ENCODE measurements at regions not wholly inside any gene's neighbourhood (a gene's known extent, or its start where the extent isn't known, plus 50 kb on each side); places are given as distances from the start of the nearest gene placed in this dataset.
"Not testable (repeated sequence)": the region's sequence is repeated elsewhere in the genome, so short reads cannot be mapped to it uniquely, and the experiment has no call there.

DNA sequence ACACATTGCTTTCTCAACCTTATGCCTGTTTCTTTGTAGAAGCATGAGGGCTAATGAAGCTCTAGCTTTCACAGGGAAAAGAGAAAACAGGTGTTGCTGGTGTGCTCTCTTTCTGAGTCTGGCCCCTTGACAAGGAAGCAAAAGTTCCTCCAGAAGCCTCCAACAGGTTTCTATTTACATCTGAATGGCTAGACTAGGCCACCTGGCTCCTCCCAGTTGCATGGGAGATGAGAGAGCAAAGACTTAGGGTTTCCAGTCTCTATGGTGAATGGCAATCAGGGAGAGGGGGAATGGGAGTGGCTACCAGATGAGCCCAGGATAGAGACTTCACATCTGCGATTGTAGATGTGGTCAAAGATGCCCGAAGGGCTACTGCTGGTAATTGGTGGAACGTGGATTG lies 138.1 kb upstream of the PLXNC1 start:
- H3K27me3 ChIP-seq = no peaks in the 10 kb centered on the region
- intact Hi-C loops (cut with DNase I) = no loop called here
- no peaks in the 10 kb centered on the region for H3K4me1 ChIP-seq
- DNase-seq (no peak), FAIRE-seq (no peak), ATAC-seq (no peak)
- H3K9me3 ChIP-seq = no peaks in the 10 kb centered on the region
- no peaks in the 10 kb centered on the region for H3K36me3 ChIP-seq
- no peak overlapping the region for H3K4me3 ChIP-seq
- WGBS, 2 donors = 71 to 89% methylated on average over 3 of the region's 3 CpGs
- TF ChIP-seq, protein P1, sequence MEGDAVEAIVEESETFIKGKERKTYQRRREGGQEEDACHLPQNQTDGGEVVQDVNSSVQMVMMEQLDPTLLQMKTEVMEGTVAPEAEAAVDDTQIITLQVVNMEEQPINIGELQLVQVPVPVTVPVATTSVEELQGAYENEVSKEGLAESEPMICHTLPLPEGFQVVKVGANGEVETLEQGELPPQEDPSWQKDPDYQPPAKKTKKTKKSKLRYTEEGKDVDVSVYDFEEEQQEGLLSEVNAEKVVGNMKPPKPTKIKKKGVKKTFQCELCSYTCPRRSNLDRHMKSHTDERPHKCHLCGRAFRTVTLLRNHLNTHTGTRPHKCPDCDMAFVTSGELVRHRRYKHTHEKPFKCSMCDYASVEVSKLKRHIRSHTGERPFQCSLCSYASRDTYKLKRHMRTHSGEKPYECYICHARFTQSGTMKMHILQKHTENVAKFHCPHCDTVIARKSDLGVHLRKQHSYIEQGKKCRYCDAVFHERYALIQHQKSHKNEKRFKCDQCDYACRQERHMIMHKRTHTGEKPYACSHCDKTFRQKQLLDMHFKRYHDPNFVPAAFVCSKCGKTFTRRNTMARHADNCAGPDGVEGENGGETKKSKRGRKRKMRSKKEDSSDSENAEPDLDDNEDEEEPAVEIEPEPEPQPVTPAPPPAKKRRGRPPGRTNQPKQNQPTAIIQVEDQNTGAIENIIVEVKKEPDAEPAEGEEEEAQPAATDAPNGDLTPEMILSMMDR (IDR thresholded peaks at IDR 0.05) = no peak
- no peak overlapping the region for H3K27ac ChIP-seq

DNA sequence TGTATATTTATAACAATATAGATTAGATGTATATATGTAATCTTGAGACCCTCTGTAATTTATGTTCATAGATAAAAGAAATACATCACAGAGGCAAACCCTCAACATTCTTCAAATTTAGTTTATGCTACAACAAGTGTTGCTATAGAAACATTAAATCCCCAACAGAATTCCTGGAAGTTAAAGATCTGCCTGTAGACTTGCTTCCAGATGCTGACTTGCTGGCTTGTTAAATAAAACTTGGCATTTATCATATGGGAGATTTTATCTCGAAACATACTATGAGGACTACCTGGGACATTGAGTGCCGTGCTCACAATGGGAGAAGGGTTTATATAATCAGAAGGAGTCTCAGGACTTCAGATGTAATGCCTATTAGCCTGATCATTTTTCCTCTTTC lies 136.3 kb upstream of the PLXNC1 start:
- intact Hi-C loops (cut with DNase I) = no loop called here
- FAIRE-seq (no peak), ATAC-seq (no peak), DNase-seq (no peak)
- Histone ChIP-seq H3K36me3 (no peaks in the 10 kb centered on the region), H3K4me3 (no peak overlapping the region), H3K27me3 (no peaks in the 10 kb centered on the region), H3K4me1 (no peaks in the 10 kb centered on the region), H3K9me3 (no peaks in the 10 kb centered on the region), H3K27ac (no peak overlapping the region)
- WGBS, 2 donors = 75 to 85% methylated on average over 2 of the region's 2 CpGs
- TF ChIP-seq, protein P1 (IDR thresholded peaks at IDR 0.05) = no peak

DNA sequence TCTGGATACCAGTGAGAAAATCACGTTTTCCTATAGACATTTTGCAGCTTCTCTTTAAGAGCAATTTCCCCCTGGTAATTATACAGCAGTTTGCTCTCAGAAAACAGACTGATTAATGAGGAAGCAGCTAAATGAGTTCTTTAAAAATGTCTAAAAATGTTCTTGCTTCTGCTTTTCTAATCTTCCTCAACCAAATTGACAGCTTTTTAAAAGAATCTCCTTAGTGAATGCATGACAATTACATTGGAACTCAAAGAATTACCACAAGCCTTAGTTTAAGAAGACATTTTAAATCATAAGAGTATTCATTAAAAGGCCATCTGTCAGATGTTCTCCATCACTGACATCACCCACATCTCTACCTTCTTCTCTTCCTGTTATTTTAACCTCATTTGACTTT lies 135.8 kb upstream of the PLXNC1 start:
- 29 to 38% methylated on average over 1 of the region's 1 CpG for WGBS, 2 donors
- intact Hi-C loops (cut with DNase I) = no loop called here
- FAIRE-seq = no peak
- no peak for ATAC-seq
- TF ChIP-seq, protein P1 (IDR thresholded peaks at IDR 0.05) = no peak
- Histone ChIP-seq H3K27me3 (no peaks in the 10 kb centered on the region), H3K4me1 (no peaks in the 10 kb centered on the region), H3K36me3 (no peaks in the 10 kb centered on the region), H3K4me3 (no peak overlapping the region), H3K9me3 (no peaks in the 10 kb centered on the region), H3K27ac (no peak overlapping the region)
- DNase-seq = no peak

DNA sequence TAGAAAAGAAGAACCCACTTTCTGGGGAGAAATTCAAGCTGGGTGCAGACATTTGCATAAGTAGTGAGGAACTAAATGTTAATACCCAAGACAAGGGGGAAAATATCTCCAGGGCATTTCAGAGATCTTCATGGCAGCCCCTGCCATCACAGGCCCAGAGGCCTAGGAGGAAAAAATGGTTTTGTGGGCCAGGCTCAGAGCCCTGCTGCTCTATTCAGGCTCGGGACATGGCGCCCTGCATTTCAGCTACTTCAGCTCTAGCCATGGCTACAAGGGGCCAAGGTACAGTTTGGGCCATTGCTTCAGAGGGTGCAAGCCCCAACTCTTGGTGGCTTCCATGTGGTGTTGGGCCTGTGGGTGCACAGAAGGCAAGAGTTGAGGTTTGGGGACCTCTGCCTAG lies 131.1 kb upstream of the PLXNC1 start:
- DNase-seq; H3K27ac ChIP-seq; FAIRE-seq; H3K27me3 ChIP-seq; intact Hi-C loops (cut with DNase I); H3K36me3 ChIP-seq; H3K9me3 ChIP-seq; ATAC-seq; H3K4me3 ChIP-seq; H3K4me1 ChIP-seq: not testable (repeated sequence)
- WGBS, 2 donors = 88 to 92% methylated on average over 2 of the region's 2 CpGs

DNA sequence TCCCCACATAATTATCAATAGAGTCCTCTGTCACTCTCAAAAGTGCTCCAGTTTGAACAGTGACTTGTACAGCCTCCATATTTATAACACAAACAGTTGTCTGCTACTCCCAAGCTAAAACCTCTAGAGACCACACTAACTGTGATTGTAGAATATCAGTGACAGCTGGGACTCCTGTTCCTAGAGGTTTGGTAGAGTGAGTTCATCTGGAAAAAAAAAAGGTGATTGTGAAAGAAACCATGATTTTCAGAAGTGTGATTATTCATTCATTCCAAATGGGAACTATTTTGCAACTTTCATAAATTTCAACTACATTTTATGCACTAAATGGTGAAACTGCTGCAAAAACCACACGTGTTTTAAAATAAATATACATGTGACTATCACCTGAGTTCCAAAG lies 128.0 kb upstream of the PLXNC1 start:
- intact Hi-C loops (cut with DNase I) = no loop called here
- DNase-seq (no peak), FAIRE-seq (no peak), ATAC-seq (no peak)
- Histone ChIP-seq H3K36me3 (no peaks in the 10 kb centered on the region), H3K9me3 (no peaks in the 10 kb centered on the region), H3K4me1 (no peaks in the 10 kb centered on the region), H3K4me3 (no peak overlapping the region), H3K27me3 (no peaks in the 10 kb centered on the region), H3K27ac (no peak overlapping the region)
- TF ChIP-seq, protein P1 (IDR thresholded peaks at IDR 0.05) = no peak
- WGBS, 2 donors = 29 to 50% methylated on average over 1 of the region's 1 CpG

DNA sequence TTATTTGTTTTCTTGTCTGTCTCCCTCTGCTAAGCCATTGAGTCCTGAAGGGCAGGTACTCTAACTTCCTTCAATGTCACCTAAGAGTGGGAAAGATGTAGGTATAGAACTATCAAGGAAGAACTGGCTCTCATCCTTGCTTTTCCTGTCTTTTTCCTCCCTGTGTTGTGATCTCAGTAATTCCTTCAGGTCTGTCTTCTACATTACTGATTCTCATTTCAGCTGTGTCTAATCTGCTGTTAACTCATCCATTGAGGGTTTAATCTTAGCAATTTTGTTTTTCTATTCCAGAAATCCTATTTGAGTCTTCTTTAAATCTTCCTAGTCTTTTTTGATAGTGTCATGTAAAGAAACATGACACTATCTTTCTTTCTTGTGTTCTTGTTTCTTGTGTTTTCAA lies 124.5 kb upstream of the PLXNC1 start:
- no peak for ATAC-seq
- Histone ChIP-seq H3K36me3 (no peaks in the 10 kb centered on the region), H3K4me3 (no peak overlapping the region), H3K27ac (no peak overlapping the region), H3K9me3 (no peaks in the 10 kb centered on the region), H3K4me1 (no peaks in the 10 kb centered on the region), H3K27me3 (no peaks in the 10 kb centered on the region)
- intact Hi-C loops (cut with DNase I) = no loop called here
- no peak for FAIRE-seq
- TF ChIP-seq, protein P1 (IDR thresholded peaks at IDR 0.05) = no peak
- no peak for DNase-seq

Measured in pancreas (tissue), 10 donors.